ENCODE measurements at regions not wholly inside any gene's neighbourhood (a gene's known extent, or its start where the extent isn't known, plus 50 kb on each side); places are given as distances from the start of the nearest gene placed in this dataset.
"Not testable (repeated sequence)": the region's sequence is repeated elsewhere in the genome, so short reads cannot be mapped to it uniquely, and the experiment has no call there.

DNA sequence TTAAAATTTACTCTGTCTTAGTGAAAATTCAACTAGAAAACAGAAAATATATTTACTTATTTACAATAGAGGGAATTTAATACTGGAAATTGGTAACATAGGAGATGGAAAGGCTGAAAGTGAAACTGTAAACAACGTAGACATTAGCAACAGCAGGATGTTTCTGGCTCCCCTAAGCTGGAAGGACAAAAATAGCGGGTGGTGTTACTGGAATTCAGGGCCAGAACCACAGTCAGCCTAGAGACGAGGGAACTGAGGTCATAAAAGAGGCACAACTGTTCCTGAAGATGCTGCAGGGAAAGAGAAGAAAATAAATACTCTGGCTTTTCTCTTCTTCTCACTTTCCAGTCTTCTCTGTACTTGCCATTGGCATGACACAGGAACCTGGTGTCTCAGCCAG, 80.4 kb upstream of the NIPBL start:
- ChIA-PET CTCF (interaction anchor here (1.2 to 2.2 kb wide), 2 partner anchors 12 to 13 kb away, joined by 3 to 9 read pairs; no protein-coding TSS in a partner anchor), POLR2A (no interaction called here)
- TF ChIP-seq, protein P1, sequence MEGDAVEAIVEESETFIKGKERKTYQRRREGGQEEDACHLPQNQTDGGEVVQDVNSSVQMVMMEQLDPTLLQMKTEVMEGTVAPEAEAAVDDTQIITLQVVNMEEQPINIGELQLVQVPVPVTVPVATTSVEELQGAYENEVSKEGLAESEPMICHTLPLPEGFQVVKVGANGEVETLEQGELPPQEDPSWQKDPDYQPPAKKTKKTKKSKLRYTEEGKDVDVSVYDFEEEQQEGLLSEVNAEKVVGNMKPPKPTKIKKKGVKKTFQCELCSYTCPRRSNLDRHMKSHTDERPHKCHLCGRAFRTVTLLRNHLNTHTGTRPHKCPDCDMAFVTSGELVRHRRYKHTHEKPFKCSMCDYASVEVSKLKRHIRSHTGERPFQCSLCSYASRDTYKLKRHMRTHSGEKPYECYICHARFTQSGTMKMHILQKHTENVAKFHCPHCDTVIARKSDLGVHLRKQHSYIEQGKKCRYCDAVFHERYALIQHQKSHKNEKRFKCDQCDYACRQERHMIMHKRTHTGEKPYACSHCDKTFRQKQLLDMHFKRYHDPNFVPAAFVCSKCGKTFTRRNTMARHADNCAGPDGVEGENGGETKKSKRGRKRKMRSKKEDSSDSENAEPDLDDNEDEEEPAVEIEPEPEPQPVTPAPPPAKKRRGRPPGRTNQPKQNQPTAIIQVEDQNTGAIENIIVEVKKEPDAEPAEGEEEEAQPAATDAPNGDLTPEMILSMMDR (IDR thresholded peaks at IDR 0.05; ENCODE audit: control extremely low read depth, extremely low read depth, low read depth, missing control alignments): no peak
- no peak for DNase-seq (ENCODE audit: extremely low spot score)

DNA sequence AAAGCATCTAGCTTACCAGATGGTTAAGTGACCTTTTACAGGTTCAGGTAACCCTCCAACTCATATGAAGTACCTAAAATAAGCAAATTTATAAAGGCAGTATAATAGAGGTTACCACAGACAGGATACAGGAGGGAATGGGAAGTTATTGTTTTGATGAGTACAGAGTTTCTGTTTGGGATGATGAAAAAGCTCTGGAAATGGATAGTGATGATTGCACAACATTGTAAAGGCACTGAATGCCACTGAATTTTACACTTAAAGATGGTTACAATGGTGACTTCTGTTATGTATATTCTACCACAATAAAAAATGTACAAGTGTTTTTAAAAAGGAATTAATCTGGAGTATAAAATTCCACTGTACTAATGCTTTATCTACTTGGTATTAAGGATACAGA, 75.0 kb upstream of the NIPBL start:
- ChIA-PET CTCF (no interaction called here), POLR2A (no interaction called here)
- DNase-seq (ENCODE audit: extremely low spot score): no peak
- TF ChIP-seq, protein P1 (IDR thresholded peaks at IDR 0.05; ENCODE audit: control extremely low read depth, extremely low read depth, low read depth, missing control alignments): no peak

DNA sequence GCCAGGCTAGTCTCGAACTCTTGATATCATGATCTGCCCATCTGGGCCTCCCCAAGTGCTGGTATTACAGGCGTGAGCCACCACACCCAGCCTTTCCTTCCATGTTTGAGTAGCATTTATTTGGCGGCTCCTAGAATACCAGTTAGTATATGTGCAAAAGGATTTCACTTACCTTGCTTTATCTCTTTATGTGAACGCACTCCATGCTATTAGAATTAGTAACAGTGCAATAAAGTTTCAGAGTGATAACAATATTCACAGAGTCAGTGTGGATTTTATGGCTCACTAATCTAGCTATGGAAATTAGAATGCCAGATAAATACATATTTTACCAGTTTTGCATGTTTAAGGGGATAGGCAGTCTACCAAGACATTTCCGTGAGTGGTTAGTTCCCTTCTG, 74.4 kb upstream of the NIPBL start:
- ChIA-PET CTCF (interaction anchor here (1.4 kb wide), 1 partner anchor 37 kb away, joined by 3 read pairs; no protein-coding TSS in a partner anchor), POLR2A (no interaction called here)
- no peak for DNase-seq (ENCODE audit: extremely low spot score)
- TF ChIP-seq, protein P1 (IDR thresholded peaks at IDR 0.05; ENCODE audit: control extremely low read depth, extremely low read depth, low read depth, missing control alignments): no peak

DNA sequence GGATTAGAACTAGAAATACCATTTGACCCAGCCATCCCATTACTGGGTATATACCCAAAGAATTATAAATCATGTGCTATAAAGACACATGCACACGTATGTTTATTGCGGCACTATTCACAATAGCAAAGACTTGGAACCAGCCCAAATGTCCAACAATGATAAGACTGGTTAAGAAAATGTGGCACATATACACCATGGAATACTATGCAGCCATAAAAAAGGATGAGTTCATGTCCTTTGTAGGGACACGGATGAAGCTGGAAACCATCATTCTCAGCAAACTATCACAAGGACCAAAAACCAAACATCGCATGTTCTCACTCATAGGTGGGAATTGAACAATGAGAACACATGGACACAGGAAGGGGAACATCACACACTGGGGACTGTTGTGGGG, 63.3 kb upstream of the NIPBL start:
- CTCF ChIA-PET; DNase-seq (ENCODE audit: extremely low spot score); POLR2A ChIA-PET: not testable (repeated sequence)

DNA sequence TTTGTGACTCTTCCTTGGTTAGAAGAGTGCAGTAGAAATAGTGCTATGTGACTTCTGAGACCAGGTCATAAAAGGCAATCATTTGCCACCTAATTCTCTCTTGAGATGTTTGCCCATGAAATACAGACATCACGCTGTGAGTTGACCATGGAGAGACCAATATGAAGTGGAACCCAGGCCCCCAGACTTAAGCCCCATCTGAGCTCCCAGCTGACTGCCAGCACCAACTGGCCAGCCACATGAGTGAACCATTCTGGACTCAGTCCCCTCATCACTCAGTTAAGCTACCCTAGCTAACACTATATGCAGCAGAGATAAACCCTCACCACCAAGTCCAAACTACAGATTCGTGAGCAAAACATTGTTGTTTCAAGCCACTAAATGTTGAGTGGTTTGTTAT, 60.7 kb upstream of the NIPBL start:
- CTCF ChIA-PET: no interaction called here
- TF ChIP-seq, protein P1 (IDR thresholded peaks at IDR 0.05; ENCODE audit: control extremely low read depth, extremely low read depth, low read depth, missing control alignments): no peak
- no peak for DNase-seq (ENCODE audit: extremely low spot score)
- POLR2A ChIA-PET: no interaction called here

DNA sequence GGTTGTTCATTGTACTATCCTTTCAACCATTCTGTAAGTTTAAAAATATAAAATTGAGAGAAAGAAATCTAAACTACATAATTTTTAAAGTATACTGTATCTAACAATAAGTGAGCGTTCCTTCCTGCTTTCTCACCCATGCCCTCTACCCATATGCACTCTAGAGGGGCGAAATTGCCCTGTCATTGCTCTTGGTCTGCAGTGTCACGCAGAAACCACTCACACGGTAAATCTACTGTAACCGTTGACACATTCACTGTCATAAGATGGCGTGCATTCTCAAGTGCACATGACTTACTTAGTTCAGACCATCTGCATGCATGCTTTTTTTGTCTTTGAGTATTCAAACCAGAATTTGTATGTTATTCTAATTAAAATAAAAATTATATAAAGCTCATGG, 55.7 kb upstream of the NIPBL start:
- CTCF ChIA-PET: no interaction called here
- POLR2A ChIA-PET: no interaction called here
- no peak for DNase-seq (ENCODE audit: extremely low spot score)
- TF ChIP-seq, protein P1 (IDR thresholded peaks at IDR 0.05; ENCODE audit: control extremely low read depth, extremely low read depth, low read depth, missing control alignments): no peak

DNA sequence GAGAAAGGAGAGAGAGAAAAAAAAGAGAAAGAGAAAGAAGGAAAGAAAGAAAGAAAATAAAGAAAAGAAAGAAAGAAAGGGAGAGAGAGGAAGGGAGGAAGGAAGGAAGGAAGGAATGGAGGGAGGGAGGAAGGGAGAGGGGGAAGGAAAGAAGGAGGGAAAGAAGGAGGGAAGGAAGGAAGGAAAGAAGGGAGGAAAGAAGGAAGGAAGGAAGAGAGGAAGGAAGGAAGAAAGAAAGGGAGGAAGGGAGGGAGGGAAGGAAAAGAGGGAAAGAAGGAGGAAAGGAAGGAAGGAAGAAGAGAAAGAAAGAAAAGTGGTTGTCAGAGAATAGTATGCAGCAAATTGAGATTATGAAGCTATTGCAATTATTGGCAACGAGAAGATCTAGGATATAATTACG, 49.9 kb upstream of the NIPBL start:
- no peak for DNase-seq (ENCODE audit: extremely low spot score)
- TF ChIP-seq, protein P1 (IDR thresholded peaks at IDR 0.05; ENCODE audit: control extremely low read depth, extremely low read depth, low read depth, missing control alignments): no peak
- ChIA-PET POLR2A (no interaction called here), CTCF (no interaction called here)
